ENCODE measurements at regions not wholly inside any gene's neighbourhood (a gene's known extent, or its start where the extent isn't known, plus 50 kb on each side); places are given as distances from the start of the nearest gene placed in this dataset.
"Not testable (repeated sequence)": the region's sequence is repeated elsewhere in the genome, so short reads cannot be mapped to it uniquely, and the experiment has no call there.

- no peak for DNase-seq
These were observed 104.6 kb downstream of the MSX2 start for GRCh38 chr5:174828804-174829510.

GRCh38 chr5:174827558-174827957 lies 103.2 kb downstream of the MSX2 start:
- DNase-seq: no peak

GRCh38 chr5:174825587-174825986 lies 101.2 kb downstream of the MSX2 start:
- no peak for DNase-seq

- no peak for DNase-seq
These were observed 94.0 kb downstream of the MSX2 start for GRCh38 chr5:174818430-174818829.

GRCh38 chr5:174817610-174818009 lies 93.2 kb downstream of the MSX2 start:
- no peak for DNase-seq

- DNase-seq: no peak
These were observed 92.5 kb downstream of the MSX2 start for GRCh38 chr5:174816858-174817257.

- DNase-seq: no peak
These were observed 87.1 kb downstream of the MSX2 start for GRCh38 chr5:174811438-174811837.

- DNase-seq: no peak
These were observed 86.4 kb downstream of the MSX2 start for GRCh38 chr5:174810796-174811195.

GRCh38 chr5:174807471-174807870 lies 83.1 kb downstream of the MSX2 start:
- no peak for DNase-seq

- DNase-seq: no peak
These were observed 82.3 kb downstream of the MSX2 start for GRCh38 chr5:174806729-174807128.

GRCh38 chr5:174801798-174802197 lies 77.4 kb downstream of the MSX2 start:
- no peak for DNase-seq

GRCh38 chr5:174800435-174800834 lies 76.1 kb downstream of the MSX2 start:
- DNase-seq: no peak

GRCh38 chr5:174799121-174799520 lies 74.7 kb downstream of the MSX2 start:
- no peak for DNase-seq

- DNase-seq: no peak
These were observed 74.2 kb downstream of the MSX2 start for GRCh38 chr5:174798551-174798951.

GRCh38 chr5:174796711-174797192 lies 72.4 kb downstream of the MSX2 start:
- no peak for DNase-seq

- no peak for DNase-seq
These were observed 70.7 kb downstream of the MSX2 start for GRCh38 chr5:174794931-174795672.

- DNase-seq: peak in 1 of 2 experiments; percentile 58
These were observed 69.4 kb downstream of the MSX2 start for GRCh38 chr5:174793684-174794328.

GRCh38 chr5:174793076-174793475 lies 68.7 kb downstream of the MSX2 start:
- no peak for DNase-seq

- DNase-seq: not testable (repeated sequence)
These were observed 67.9 kb downstream of the MSX2 start for GRCh38 chr5:174792265-174792664.

- no peak for DNase-seq
These were observed 66.5 kb downstream of the MSX2 start for GRCh38 chr5:174790906-174791305.

- no peak for DNase-seq
These were observed 65.2 kb downstream of the MSX2 start for GRCh38 chr5:174789596-174789995.

GRCh38 chr5:174785120-174785680 lies 60.8 kb downstream of the MSX2 start:
- no peak for DNase-seq
